NCI-H1694 (cell line): ENCODE measurements at regions not wholly inside any gene's neighbourhood (a gene's known extent, or its start where the extent isn't known, plus 50 kb on each side); places are given as distances from the start of the nearest gene placed in this dataset.
"Not testable (repeated sequence)": the region's sequence is repeated elsewhere in the genome, so short reads cannot be mapped to it uniquely, and the experiment has no call there.

Experiments used
- DNase-seq: peaks from one replicate; lab custom pipeline; 2025; lab: John Stamatoyannopoulos, UW

GRCh38 chr19:28153123-28153522 lies 1059.8 kb downstream of the UQCRFS1 start:
- DNase-seq: no peak

GRCh38 chr19:28152195-28152594 lies 1060.8 kb downstream of the UQCRFS1 start:
- DNase-seq: no peak

DNA sequence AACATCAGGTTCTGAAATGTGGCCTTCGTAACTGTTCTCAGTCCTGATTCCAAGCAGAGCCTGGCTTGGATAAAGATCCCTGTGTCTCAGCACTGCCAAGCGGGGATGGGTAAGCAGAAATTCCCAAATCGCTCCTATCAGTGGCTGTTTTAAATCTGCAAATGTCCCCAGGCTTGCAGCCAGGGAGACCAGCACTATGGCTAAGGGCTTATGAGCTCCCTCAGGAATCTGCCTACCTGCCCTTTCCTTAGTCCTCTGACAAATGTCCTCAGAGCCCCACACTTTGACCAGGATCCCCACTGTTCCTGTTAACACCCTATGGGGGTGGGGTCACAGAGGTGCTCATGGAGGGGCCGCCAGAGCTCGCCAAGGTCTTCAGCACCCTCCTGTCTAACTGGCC lies 1062.8 kb downstream of the UQCRFS1 start:
- no peak for DNase-seq

DNA sequence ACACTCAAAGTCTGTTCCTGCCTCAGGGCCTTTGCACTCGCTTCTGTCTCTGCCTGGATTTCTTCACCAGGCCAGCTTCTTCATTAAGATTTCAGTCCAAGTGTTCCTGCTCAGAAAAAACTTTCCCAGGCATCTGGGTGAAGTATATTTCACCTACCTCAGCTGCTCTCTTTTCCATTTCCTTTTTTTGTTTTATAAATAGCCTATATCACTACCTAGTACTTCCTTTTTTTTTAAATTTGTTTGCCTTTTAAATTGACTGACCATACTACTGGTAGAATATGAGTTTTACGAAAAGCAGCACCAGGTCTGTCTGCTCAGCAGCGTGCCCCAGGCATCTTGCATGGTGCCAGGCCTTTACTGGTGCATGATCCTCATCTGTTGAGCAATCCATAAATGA lies 1064.4 kb downstream of the UQCRFS1 start:
- DNase-seq: no peak

- DNase-seq: no peak
Measured at GRCh38 chr19:28142258-28142657, 1070.7 kb downstream of the UQCRFS1 start.

GRCh38 chr19:28140201-28140600 lies 1072.8 kb downstream of the UQCRFS1 start:
- DNase-seq: no peak

- DNase-seq: no peak
Measured at GRCh38 chr19:28137772-28138171, 1075.2 kb downstream of the UQCRFS1 start.

DNA sequence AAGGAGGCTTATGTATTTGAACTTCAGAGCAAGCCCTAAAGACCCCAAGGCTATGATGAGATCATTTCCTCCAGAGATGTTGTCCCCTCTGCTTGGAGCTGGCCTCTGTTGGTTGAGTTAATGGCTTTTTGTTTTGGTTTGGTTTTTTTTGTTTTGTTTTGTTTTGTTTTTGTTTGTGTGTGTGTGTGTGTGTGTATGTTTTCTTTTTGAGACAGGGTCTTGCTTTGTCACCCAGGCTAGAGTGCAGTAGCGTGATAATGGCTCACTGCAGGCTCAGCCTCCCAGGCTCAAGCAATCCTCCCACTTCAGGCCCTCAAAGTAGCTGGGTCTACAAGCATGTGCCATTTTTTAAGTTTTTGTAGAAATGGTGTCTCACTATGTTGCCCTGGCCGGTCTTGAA lies 1076.2 kb downstream of the UQCRFS1 start:
- DNase-seq: no peak

DNA sequence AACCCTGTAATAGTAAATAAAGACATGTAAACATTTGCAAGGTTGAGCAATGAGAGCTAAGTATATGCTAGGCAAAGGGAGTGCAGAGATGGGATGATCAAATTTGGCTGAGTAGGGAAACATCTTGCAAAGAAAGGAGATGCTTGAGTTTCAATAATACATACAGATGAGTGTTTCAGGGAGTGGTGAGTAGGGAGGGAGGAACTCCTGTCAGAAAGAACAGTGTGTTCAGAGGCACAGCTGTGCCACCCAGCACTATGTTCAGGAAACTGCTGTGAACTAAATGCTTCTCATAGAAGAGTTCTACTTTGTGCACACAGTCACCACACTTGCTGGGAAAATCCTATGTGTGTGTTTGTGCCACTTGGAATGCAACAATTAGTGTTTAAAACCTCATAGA lies 1077.1 kb downstream of the UQCRFS1 start:
- DNase-seq: no peak

GRCh38 chr19:28134311-28134710 lies 1078.6 kb downstream of the UQCRFS1 start:
- DNase-seq: no peak

GRCh38 chr19:28130881-28131280 lies 1082.1 kb downstream of the UQCRFS1 start:
- not testable (repeated sequence) for DNase-seq

GRCh38 chr19:28130066-28130511 lies 1082.9 kb downstream of the UQCRFS1 start:
- DNase-seq: no peak

GRCh38 chr19:28128341-28128740 lies 1084.6 kb downstream of the UQCRFS1 start:
- no peak for DNase-seq

DNA sequence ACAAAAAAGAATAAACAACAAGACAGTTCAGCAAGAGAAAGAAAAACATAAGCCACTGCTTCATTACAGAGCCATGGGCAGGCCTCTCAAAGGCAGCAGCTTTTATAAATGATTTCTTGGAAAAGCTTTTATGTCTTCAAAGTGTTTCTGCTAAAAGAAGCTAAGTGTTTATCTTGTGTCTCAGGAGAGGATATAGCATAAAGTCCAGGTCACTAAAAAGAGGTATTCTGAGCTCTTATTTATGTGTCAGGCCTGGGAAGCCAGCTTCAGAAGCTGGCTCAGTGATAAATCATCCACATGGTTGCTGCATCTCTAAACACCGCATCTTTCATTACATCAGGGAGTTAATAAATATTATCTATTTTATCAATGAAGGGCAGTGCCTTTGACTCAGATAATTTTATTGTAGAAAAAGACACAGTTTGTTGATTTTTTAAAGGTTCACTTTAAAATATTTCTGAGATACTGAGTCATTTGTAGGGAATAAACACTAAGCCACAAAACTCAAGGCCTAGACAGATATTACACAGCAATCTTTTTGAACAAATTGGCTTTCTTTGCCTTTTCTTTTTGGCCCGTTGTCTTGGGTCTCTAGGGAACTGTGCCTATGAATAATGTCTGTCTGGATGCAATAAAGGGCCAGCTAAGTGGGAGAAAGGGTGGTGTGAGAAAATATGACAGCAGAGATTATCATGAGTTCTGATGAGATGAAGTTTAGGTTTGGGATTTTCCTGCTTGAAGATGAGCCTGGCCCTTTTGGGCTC lies 1086.6 kb downstream of the UQCRFS1 start:
- DNase-seq: no peak

DNA sequence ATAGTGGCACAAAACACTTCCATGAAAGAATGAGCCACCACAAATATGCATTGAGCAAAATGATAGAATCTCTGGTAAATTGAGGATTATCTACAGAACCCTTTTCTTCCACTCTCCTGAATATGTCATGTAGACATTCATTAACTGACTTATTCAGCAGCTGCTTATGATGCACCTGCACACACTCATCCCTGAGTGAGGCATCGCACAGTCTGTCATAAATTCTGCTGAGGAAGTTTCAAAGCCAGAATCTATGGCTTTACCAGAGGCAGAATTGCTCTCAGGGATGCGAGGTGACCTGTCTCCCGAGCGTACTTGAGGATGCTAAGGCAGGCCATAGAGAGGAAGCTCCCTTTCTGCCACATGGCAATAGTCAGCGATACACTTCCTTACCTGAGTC lies 1090.2 kb downstream of the UQCRFS1 start:
- DNase-seq: no peak

GRCh38 chr19:28118235-28118634 lies 1094.7 kb downstream of the UQCRFS1 start:
- no peak for DNase-seq

GRCh38 chr19:28117143-28117542 lies 1095.8 kb downstream of the UQCRFS1 start:
- DNase-seq: no peak

GRCh38 chr19:28116379-28116778 lies 1096.6 kb downstream of the UQCRFS1 start:
- not testable (repeated sequence) for DNase-seq

GRCh38 chr19:28103921-28104320 lies 1109.0 kb downstream of the UQCRFS1 start:
- DNase-seq: no peak

- DNase-seq: not testable (repeated sequence)
Measured at GRCh38 chr19:28084659-28085157, 1128.2 kb downstream of the UQCRFS1 start.

DNA sequence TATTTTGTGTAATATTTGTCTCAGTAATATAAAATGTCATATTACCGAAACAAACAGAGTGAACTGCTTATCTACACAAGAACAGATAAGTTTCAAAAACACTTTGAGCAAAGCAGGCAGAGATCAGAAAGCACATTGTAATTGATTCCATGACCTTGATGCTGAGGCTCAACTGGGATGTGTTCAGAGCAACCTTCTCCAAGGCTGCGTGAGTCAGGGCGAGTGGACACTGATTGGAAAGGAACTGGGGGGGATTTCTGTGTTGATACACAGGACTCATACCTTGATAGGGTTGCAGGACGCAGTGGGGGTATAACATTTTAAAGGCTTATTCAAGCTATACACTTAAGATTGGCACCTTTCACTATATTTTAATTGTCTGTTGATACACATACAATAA lies 1136.3 kb downstream of the UQCRFS1 start:
- no peak for DNase-seq

GRCh38 chr19:28075229-28075628 lies 1137.7 kb downstream of the UQCRFS1 start:
- DNase-seq: no peak

- DNase-seq: no peak
Measured at GRCh38 chr19:28074773-28075172, 1138.2 kb downstream of the UQCRFS1 start.

- no peak for DNase-seq
Measured at GRCh38 chr19:28067882-28068281, 1145.1 kb downstream of the UQCRFS1 start.
